WTC11 (cell line): ENCODE measurements at regions not wholly inside any gene's neighbourhood (a gene's known extent, or its start where the extent isn't known, plus 50 kb on each side); places are given as distances from the start of the nearest gene placed in this dataset.

Source experiments
- ATAC-seq: fragments of 200-7000 bp; cut with Tn5 transposase; 2 replicates; pipeline ENCODE4 v1.10.0; 2021; ENCODE audit warnings: mild to moderate bottlenecking, moderate library complexity
- CTCF ChIA-PET: fragments of 300-600 bp; sonication (Branson Sonifier 250); formaldehyde crosslinking; loops from one replicate; lab custom pipeline; 2021; ENCODE audit warnings: antibody characterized with exemption; lab: Charles Lee
- POLR2A ChIA-PET: fragments of 350-600 bp; sonication (Branson Sonifier 250); formaldehyde crosslinking; loops from one replicate; lab custom pipeline; 2021; ENCODE audit warnings: antibody characterized with exemption; lab: Charles Lee
- DNase-seq: peaks from one replicate; pipeline ENCODE4 v3.0.0; 2021; ENCODE audit warnings: low spot score
- H3K27ac Mint-ChIP-seq: 2 replicates; pipeline ENCODE4 v1.8.0; 2021; ENCODE audit warnings: mixed read lengths
- H3K27me3 Mint-ChIP-seq: 2 replicates; pipeline ENCODE4 v1.8.0; 2021; ENCODE audit warnings: low read depth, mild to moderate bottlenecking, moderate library complexity, mixed read lengths
- H3K36me3 Mint-ChIP-seq: 2 replicates; pipeline ENCODE4 v1.8.0; 2021; ENCODE audit warnings: mixed read lengths
- H3K4me1 Mint-ChIP-seq: 2 replicates; pipeline ENCODE4 v1.8.0; 2022; ENCODE audit warnings: mixed read lengths
- H3K4me3 Mint-ChIP-seq: 2 replicates; pipeline ENCODE4 v1.8.0; 2021; ENCODE audit warnings: mild to moderate bottlenecking, moderate library complexity, mixed read lengths
- H3K9me3 Mint-ChIP-seq: 2 replicates; pipeline ENCODE4 v1.8.0; 2021; ENCODE audit warnings: mixed read lengths
- ARID4B ChIP-seq: sonication (generic); formaldehyde crosslinking; IDR thresholded peaks from 2 replicates; pipeline ENCODE4 v1.8.0; 2023; ENCODE audit warnings: missing genetic modification reagents, mild to moderate bottlenecking, borderline replicate concordance
- E2F5 ChIP-seq: sonication (generic); formaldehyde crosslinking; IDR thresholded peaks from 2 replicates; pipeline ENCODE4 v1.8.1; 2022; ENCODE audit warnings: mild to moderate bottlenecking, moderate library complexity, missing genetic modification reagents
- FOXP1 ChIP-seq: sonication (generic); formaldehyde crosslinking; IDR thresholded peaks from 2 replicates; pipeline ENCODE4 v1.8.0; 2022; ENCODE audit warnings: missing genetic modification reagents, mild to moderate bottlenecking, moderate library complexity, borderline replicate concordance
- KAT7 ChIP-seq: sonication (generic); formaldehyde crosslinking; IDR thresholded peaks from 2 replicates; pipeline ENCODE4 v1.8.1; 2023; ENCODE audit warnings: missing genetic modification reagents, mild to moderate bottlenecking, borderline replicate concordance
- NFYB ChIP-seq: sonication (generic); formaldehyde crosslinking; conservative IDR thresholded peaks from 2 replicates; pipeline ENCODE4 v1.8.0; 2022; ENCODE audit warnings: low read depth, missing genetic modification reagents
- NR1H2 ChIP-seq: sonication (generic); formaldehyde crosslinking; IDR thresholded peaks from 2 replicates; pipeline ENCODE4 v1.9.0; 2021; ENCODE audit warnings: mild to moderate bottlenecking, moderate library complexity, missing genetic modification reagents
- PRDM15 ChIP-seq: sonication (generic); formaldehyde crosslinking; IDR thresholded peaks from 2 replicates; pipeline ENCODE4 v1.8.0; 2022; ENCODE audit warnings: missing genetic modification reagents
- PREB ChIP-seq: sonication (generic); formaldehyde crosslinking; IDR thresholded peaks from 2 replicates; pipeline ENCODE4 v1.8.1; 2022; ENCODE audit warnings: mild to moderate bottlenecking, missing genetic modification reagents, moderate library complexity, borderline replicate concordance
- SOX15 ChIP-seq: fragments of 250-450 bp; sonication (Bioruptor Pico); IDR thresholded peaks from 2 replicates; pipeline ENCODE4 v1.9.0; 2021; ENCODE audit warnings: mild to moderate bottlenecking
- USF2 ChIP-seq: sonication (generic); formaldehyde crosslinking; IDR thresholded peaks from 2 replicates; pipeline ENCODE4 v1.8.1; 2023; ENCODE audit warnings: mild to moderate bottlenecking, missing genetic modification reagents, moderate library complexity
- ZNF138 ChIP-seq: sonication (generic); formaldehyde crosslinking; conservative IDR thresholded peaks from 2 replicates; pipeline ENCODE4 v1.8.1; 2022; ENCODE audit warnings: mild to moderate bottlenecking, moderate library complexity, missing genetic modification reagents
- ZNF396 ChIP-seq: fragments of 250-450 bp; sonication (Bioruptor Pico); IDR thresholded peaks from 2 replicates; pipeline ENCODE4 v1.8.0; 2021; ENCODE audit warnings: mild to moderate bottlenecking, moderate library complexity, borderline replicate concordance
- ZNF423 ChIP-seq: fragments of 250-450 bp; sonication (Bioruptor Pico); IDR thresholded peaks from 2 replicates; pipeline ENCODE4 v2.1.2; 2022; ENCODE audit warnings: mild to moderate bottlenecking, moderate library complexity
- ZNF425 ChIP-seq: fragments of 250-450 bp; sonication (Bioruptor Pico); conservative IDR thresholded peaks from 2 replicates; pipeline ENCODE4 v1.9.0; 2021; ENCODE audit warnings: mild to moderate bottlenecking
- ZSCAN18 ChIP-seq: fragments of 250-450 bp; sonication (Bioruptor Pico); IDR thresholded peaks from 2 replicates; pipeline ENCODE4 v2.1.2; 2022; ENCODE audit warnings: mild to moderate bottlenecking, moderate library complexity

GRCh38 chr9:95381221-95381620, 63.7 kb upstream of the FANCC start (continued):
- TF ChIP-seq E2F5 (CRISPR knock-in tag), result no peak
- no peak for TF ChIP-seq PRDM15 (CRISPR knock-in tag)

GRCh38 chr9:95379630-95380029, 62.1 kb upstream of the FANCC start:
- no peak overlapping the region for H3K27ac Mint-ChIP-seq
- no peak for DNase-seq
- ATAC-seq, result no peak; the same call in 1 of the 2 replicates
- TF ChIP-seq ARID4B (CRISPR knock-in tag) (no peak), ZNF423 (CRISPR knock-in tag) (no peak), KAT7 (CRISPR knock-in tag) (no peak), ZNF425 (no peak), SOX15 (CRISPR knock-in tag) (no peak), ZNF138 (CRISPR knock-in tag) (no peak), NR1H2 (CRISPR knock-in tag) (no peak), FOXP1 (CRISPR knock-in tag) (no peak), ZSCAN18 (no peak), PREB (CRISPR knock-in tag) (no peak), PRDM15 (CRISPR knock-in tag) (no peak), USF2 (CRISPR knock-in tag) (no peak), NFYB (CRISPR knock-in tag) (no peak), ZNF396 (no peak)

More at GRCh38 chr9:95379630-95380029, 62.1 kb upstream of the FANCC start:
- Mint-ChIP-seq H3K4me3 (no peak overlapping the region), H3K9me3 (peaks cover 19% of the 10 kb centered on the region), H3K4me1 (no peaks in the 10 kb centered on the region), H3K36me3 (no peaks in the 10 kb centered on the region), H3K27me3 (no peaks in the 10 kb centered on the region)
- CTCF ChIA-PET, result interaction anchor here (0.6 to 0.9 kb wide), 3 partner anchors 33 to 83 kb away, joined by 3 to 5 read pairs (median 5); no protein-coding TSS in a partner anchor
- POLR2A ChIA-PET, result no interaction called here
